K562 (cell line): ENCODE measurements at regions not wholly inside any gene's neighbourhood (a gene's known extent, or its start where the extent isn't known, plus 50 kb on each side); places are given as distances from the start of the nearest gene placed in this dataset.
A peak's percentile ranks its signal among the peaks of the same experiment; 100 is the strongest.

ENCODE experiments used
- ATAC-seq: fragments of 200-7000 bp; cut with Tn5 transposase; 3 replicates; pipeline ENCODE4 v1.9.1; 2020; ENCODE audit warnings: moderate library complexity
- BruUV-seq: library from RNA; stranded (reverse); fragments of 400-500 nt; replicated peaks from 2 replicates; lab custom pipeline; 2021; lab: Mats Ljungman, UMichigan
- CTCF ChIA-PET: fragments of 300-600 bp; formaldehyde crosslinking; extraction: SDS; loops from one replicate; lab custom pipeline; 2021; ENCODE audit warnings: low intra/inter-chr PET ratio; lab: Yijun Ruan, JAX
- POLR2A ChIA-PET: fragments of 300-600, 350-650 bp; sonication (Branson Sonifier 250); formaldehyde crosslinking; extraction: SDS; loops from one replicate; lab custom pipeline; 2021; ENCODE audit warnings: antibody characterized with exemption, inconsistent platforms; lab: Yijun Ruan, JAX
- DNase-seq, 4 experiments: peaks; one replicate each; pipeline versions ENCODE4 v3.0.0 to v3.0.0-alpha.2; 2011 to 2018; ENCODE audit warnings: low spot score in 3 of 4, mixed read lengths in 3 of 4; ENCODE audit errors: extremely low read depth in 1 of 4
- FAIRE-seq: peaks from 2 replicates; lab custom pipeline; 2011; peaks lifted over from hg19 to GRCh38; lab: Jason Lieb, UNC
- H2AFZ ChIP-seq: 2 replicates; pipeline ENCODE4 v1.6.0; 2011; ENCODE audit warnings: low read depth, low read length, control low read depth, inconsistent platforms
- H3K27ac ChIP-seq: fragments of 200-600 bp; 3 replicates; pipeline ENCODE4 v1.8.0; 2011; ENCODE audit warnings: low read depth, mild to moderate bottlenecking, control low read depth, inconsistent platforms, low read length, moderate library complexity, mixed read lengths; ENCODE audit errors: extremely low read depth
- H3K27me3 ChIP-seq, 2 experiments: fragments of 300-600 bp in 1 of 2; 2 replicates in 1 of 2; 3 replicates in 1 of 2; pipeline versions ENCODE4 v1.6.0 to v1.8.0; 2011; ENCODE audit warnings: inconsistent platforms in 2 of 2, low read length in 2 of 2, mild to moderate bottlenecking in 1 of 2, mixed read lengths in 1 of 2, moderate library complexity in 1 of 2; ENCODE audit not compliant: control insufficient read depth in 2 of 2, insufficient read depth in 2 of 2
- H3K36me3 ChIP-seq: fragments of 300-600 bp; 3 replicates; pipeline ENCODE4 v1.8.0; 2011; ENCODE audit warnings: mild to moderate bottlenecking, low read length, inconsistent platforms; ENCODE audit not compliant: control insufficient read depth, insufficient read depth
- H3K4me1 ChIP-seq, 2 experiments: fragments of 200-600 bp in 1 of 2; replicated peaks in 1 of 2; 2 replicates in 1 of 2; 3 replicates in 1 of 2; pipeline versions ENCODE4 v1.5.1 to v1.8.0; 2011; ENCODE audit warnings: inconsistent platforms in 2 of 2, low read length in 2 of 2, mild to moderate bottlenecking in 1 of 2, mixed read lengths in 1 of 2, moderate library complexity in 1 of 2; ENCODE audit not compliant: control insufficient read depth in 2 of 2, insufficient read depth in 2 of 2
- H3K4me2 ChIP-seq: 2 replicates; pipeline ENCODE4 v1.6.1; 2011; ENCODE audit warnings: low read length, control low read depth, inconsistent platforms, mixed read lengths; ENCODE audit not compliant: insufficient read depth
- H3K4me3 ChIP-seq: fragments of 200-600 bp; sonication (generic), shearing (Covaris generic); 2 replicates; pipeline ENCODE4 v1.5.1; 2016; ENCODE audit warnings: control low read depth, inconsistent platforms
- H3K79me2 ChIP-seq: fragments of 200-600 bp; 3 replicates; pipeline ENCODE4 v1.8.0; 2011; ENCODE audit warnings: low read length, inconsistent platforms; ENCODE audit not compliant: control insufficient read depth, insufficient read depth
- H3K9ac ChIP-seq, 2 experiments: 2 replicates each; pipeline versions ENCODE4 v1.6.0 to v1.6.1; 2011; ENCODE audit warnings: low read depth in 2 of 2, low read length in 2 of 2, control low read depth in 1 of 2, inconsistent platforms in 1 of 2, mild to moderate bottlenecking in 1 of 2, mixed read lengths in 1 of 2; ENCODE audit not compliant: insufficient read depth in 1 of 2
- H3K9me1 ChIP-seq: one replicate; pipeline ENCODE4 v1.6.0; 2011; ENCODE audit warnings: inconsistent platforms, mild to moderate bottlenecking, low read length, moderate library complexity; ENCODE audit not compliant: control insufficient read depth, insufficient read depth
- H3K9me3 ChIP-seq: replicated peaks from 2 replicates; pipeline ENCODE4 v1.5.1; 2011; ENCODE audit warnings: low read depth, low read length, inconsistent platforms; ENCODE audit not compliant: control insufficient read depth, insufficient read depth
- H4K20me1 ChIP-seq: replicated peaks from 2 replicates; pipeline ENCODE4 v1.6.1; 2011; ENCODE audit warnings: low read length, inconsistent platforms, mixed read lengths; ENCODE audit not compliant: control insufficient read depth, insufficient read depth
- BHLHE40 ChIP-seq: IDR thresholded peaks from 2 replicates; pipeline ENCODE4 v1.6.1; 2011; ENCODE audit warnings: low read length, improper control_type of control experiment
- MTA3 ChIP-seq: fragments of 450-650 bp; formaldehyde crosslinking; IDR thresholded peaks from 2 replicates; pipeline ENCODE4 v1.6.1; 2017; ENCODE audit warnings: mild to moderate bottlenecking, borderline replicate concordance
- SMAD4 ChIP-seq: fragments of 250-450 bp; sonication (Bioruptor Pico); conservative IDR thresholded peaks from 2 replicates; pipeline ENCODE4 v1.8.0; 2021; ENCODE audit warnings: inconsistent platforms, mild to moderate bottlenecking, moderate library complexity
- TFE3 ChIP-seq: fragments of 450-650 bp; formaldehyde crosslinking; IDR thresholded peaks from 2 replicates; pipeline ENCODE4 v1.4.0; 2020; ENCODE audit warnings: mild to moderate bottlenecking, mixed read lengths
- ZNF398 ChIP-seq: fragments of 250-450 bp; sonication (Bioruptor Pico); IDR thresholded peaks from 2 replicates; pipeline ENCODE4 v1.8.0; 2021; ENCODE audit warnings: moderate library complexity, mild to moderate bottlenecking, inconsistent platforms
- ZNF445 ChIP-seq: fragments of 250-450 bp; sonication (Bioruptor Pico); IDR thresholded peaks from 2 replicates; pipeline ENCODE4 v1.4.0; 2020; ENCODE audit warnings: low read depth, mild to moderate bottlenecking, moderate library complexity
- WGBS: fragments of 100-300 bp; shearing (Covaris generic); methylation state at CpG from one replicate; pipeline ENCODE4 v1.1.6; 2016; ENCODE audit warnings: low coverage, mixed read lengths; ENCODE audit not compliant: insufficient coverage; ENCODE audit errors: missing lambda C conversion rate; 5-methylcytosine and 5-hydroxymethylcytosine counted together
- in situ Hi-C: fragments of 300-500 bp; cut with MboI; formaldehyde crosslinking; loops from 4 replicates; pipeline ENCODE4 v1.15.0; 2018; ENCODE audit warnings: inconsistent platforms, mixed read lengths
- intact Hi-C: fragments of 100-400 bp; cut with micrococcal nuclease; formaldehyde crosslinking; loops from 2 replicates; pipeline ENCODE4 v1.14.2; 2022

GRCh38 chr6:147447835-147448611, 60.5 kb upstream of the SAMD5 start (continued):
- TF ChIP-seq ZNF398 (CRISPR knock-in tag) (no peak), SMAD4 (CRISPR knock-in tag) (peak; percentile 34), MTA3 (0 out of 2 replicates have a peak, but pooled peaks have one; percentile 11), BHLHE40 (peak; percentile 81)

GRCh38 chr6:147448775-147449174, 59.7 kb upstream of the SAMD5 start:
- 42% methylated on average over 8 of the region's 8 CpGs for WGBS
- peak overlapping the region; percentile 92 for H2AFZ ChIP-seq
- peak overlapping the region; percentile 70; the same call in 1 of the 3 replicates for H3K27ac ChIP-seq
- H3K36me3 ChIP-seq: no peaks in the 10 kb centered on the region
- peaks cover 6 to 17% of the 10 kb centered on the region in 2 experiments; a peak in 4 of 5 replicates for H3K4me1 ChIP-seq
- POLR2A ChIA-PET: interaction anchor here (0.6 kb wide), 1 partner anchor 1337 kb away, joined by 3 read pairs; no protein-coding TSS in a partner anchor
- ATAC-seq: peak; percentile 49
- peaks cover 2 to 5% of the 10 kb centered on the region in 2 experiments; a peak in 1 of 5 replicates for H3K27me3 ChIP-seq
- DNase-seq: no peak
- in situ Hi-C loops: no loop called here
- H3K9ac ChIP-seq: no peak overlapping the region
- CTCF ChIA-PET: no interaction called here
- no peak for TF ChIP-seq TFE3
- TF ChIP-seq ZNF445 (CRISPR knock-in tag): 0 out of 2 replicates have a peak, but pooled peaks have one; percentile 8
- TF ChIP-seq, all 486 proteins: peak for 1
- H3K79me2 ChIP-seq: no peaks in the 10 kb centered on the region
- FAIRE-seq: no peak
- no peak overlapping the region for H3K4me3 ChIP-seq
- peak overlapping the region; percentile 61 for H3K4me2 ChIP-seq
- intact Hi-C loops: no loop called here
- no peaks in the 10 kb centered on the region for H3K9me1 ChIP-seq
- no peaks in the 10 kb centered on the region for H4K20me1 ChIP-seq
- H3K9me3 ChIP-seq: no peaks in the 10 kb centered on the region
- BruUV-seq: no TSS peak
